GM12864 (cell line): ENCODE measurements at regions not wholly inside any gene's neighbourhood (a gene's known extent, or its start where the extent isn't known, plus 50 kb on each side); places are given as distances from the start of the nearest gene placed in this dataset.

Experiments
- DNase-seq: peaks from one replicate; pipeline ENCODE4 v3.0.0-alpha.2; 2011; ENCODE audit warnings: low read depth
- H3K4me3 ChIP-seq: 2 replicates; pipeline ENCODE4 v1.5.1; 2011; ENCODE audit warnings: mild to moderate bottlenecking, low read depth, low read length, control low read depth
- TF ChIP-seq, protein P1 (sequence below): IDR thresholded peaks from 2 replicates; pipeline ENCODE4 v1.5.1; 2011; ENCODE audit warnings: low read depth, mild to moderate bottlenecking, moderate library complexity, low read length, control low read depth, inconsistent platforms; ENCODE audit errors: missing control alignments

DNA sequence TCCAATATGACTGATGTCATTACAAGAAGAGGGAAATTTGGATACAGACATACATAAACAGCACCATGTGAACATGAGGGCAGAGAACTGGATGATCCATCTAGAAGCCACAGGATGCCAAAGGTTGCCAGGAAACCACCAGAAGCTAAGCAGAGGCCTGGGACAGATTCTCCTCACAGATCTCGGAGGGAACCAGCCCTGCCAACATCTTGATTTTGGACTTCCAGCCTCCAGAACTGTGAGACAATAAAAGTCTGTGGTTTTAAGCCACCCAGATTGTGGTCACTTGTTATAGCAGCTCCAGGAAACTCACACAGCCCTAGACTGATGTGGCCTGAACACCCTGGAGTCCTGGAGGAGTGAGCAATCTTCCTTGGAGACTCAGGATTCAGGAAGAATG lies 351.6 kb downstream of the EIPR1 start:
- DNase-seq = no peak
- H3K4me3 ChIP-seq = no peak overlapping the region
- TF ChIP-seq, protein P1, sequence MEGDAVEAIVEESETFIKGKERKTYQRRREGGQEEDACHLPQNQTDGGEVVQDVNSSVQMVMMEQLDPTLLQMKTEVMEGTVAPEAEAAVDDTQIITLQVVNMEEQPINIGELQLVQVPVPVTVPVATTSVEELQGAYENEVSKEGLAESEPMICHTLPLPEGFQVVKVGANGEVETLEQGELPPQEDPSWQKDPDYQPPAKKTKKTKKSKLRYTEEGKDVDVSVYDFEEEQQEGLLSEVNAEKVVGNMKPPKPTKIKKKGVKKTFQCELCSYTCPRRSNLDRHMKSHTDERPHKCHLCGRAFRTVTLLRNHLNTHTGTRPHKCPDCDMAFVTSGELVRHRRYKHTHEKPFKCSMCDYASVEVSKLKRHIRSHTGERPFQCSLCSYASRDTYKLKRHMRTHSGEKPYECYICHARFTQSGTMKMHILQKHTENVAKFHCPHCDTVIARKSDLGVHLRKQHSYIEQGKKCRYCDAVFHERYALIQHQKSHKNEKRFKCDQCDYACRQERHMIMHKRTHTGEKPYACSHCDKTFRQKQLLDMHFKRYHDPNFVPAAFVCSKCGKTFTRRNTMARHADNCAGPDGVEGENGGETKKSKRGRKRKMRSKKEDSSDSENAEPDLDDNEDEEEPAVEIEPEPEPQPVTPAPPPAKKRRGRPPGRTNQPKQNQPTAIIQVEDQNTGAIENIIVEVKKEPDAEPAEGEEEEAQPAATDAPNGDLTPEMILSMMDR = no peak

DNA sequence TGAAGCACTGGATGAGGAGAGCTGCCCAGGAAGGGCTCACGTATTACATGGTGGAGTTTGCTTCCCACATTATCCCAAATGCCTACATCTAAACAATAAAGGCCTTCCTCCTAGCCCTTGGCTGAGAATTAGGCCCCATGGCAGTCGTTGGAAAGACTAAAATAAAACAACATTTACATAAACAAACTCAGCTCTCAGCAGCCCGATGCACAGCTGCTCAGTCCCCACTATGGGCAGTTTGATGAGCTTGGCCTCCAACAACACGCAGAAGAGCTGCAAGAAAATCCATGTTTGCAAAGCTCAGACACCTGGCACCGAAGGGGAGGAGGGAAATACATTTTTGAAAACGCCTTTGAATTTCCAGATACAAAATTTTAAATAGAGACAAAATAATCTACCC lies 352.4 kb downstream of the EIPR1 start:
- TF ChIP-seq, protein P1 = no peak
- DNase-seq = no peak
- no peak overlapping the region for H3K4me3 ChIP-seq

DNA sequence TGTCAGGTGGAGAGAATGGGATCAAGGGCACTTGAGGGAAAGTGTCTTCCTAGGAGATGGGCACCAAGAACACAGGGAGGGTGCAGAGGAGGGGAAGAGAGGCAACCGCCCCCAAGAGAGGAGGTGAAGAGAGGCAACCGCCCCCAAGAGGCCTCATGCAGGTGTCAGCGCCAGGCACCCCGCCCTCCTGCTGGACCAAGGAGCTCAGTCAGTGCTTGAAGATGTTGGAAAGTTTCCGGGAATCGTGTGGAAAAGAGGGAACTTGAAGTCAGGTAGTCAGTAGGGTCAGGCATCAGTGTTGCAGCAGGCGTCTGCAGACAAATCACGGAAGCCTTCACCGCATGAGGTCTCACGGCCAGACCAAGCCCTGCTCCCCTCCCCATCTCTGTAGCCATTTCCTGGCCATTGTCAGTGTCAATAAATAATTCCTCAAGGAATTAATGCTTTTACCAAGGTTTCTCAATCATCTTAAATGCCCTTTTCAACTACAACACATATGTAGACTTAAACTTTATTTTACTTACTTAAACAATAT lies 353.1 kb downstream of the EIPR1 start:
- no peak for DNase-seq
- TF ChIP-seq, protein P1 = no peak
- no peak overlapping the region for H3K4me3 ChIP-seq

DNA sequence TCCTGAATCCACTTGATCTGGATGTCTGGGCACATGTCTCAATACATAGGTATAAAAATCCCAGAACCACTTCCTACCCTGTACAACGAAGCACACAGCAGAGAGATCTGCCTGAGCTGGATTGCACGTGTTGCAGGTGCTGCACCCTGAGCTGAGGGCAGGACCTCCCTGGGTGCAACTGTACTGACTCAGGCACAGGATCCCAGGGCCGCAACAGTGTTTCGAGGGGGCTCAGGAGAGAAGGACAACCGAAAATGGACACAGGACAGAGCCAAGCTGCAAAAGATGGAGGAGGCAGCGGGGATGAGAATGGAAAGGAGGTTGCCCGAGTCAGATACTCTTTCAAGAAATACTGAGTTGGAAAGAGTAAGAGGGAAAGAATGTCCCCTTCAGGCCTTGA lies 354.1 kb downstream of the EIPR1 start:
- TF ChIP-seq, protein P1 = no peak
- DNase-seq = no peak

DNA sequence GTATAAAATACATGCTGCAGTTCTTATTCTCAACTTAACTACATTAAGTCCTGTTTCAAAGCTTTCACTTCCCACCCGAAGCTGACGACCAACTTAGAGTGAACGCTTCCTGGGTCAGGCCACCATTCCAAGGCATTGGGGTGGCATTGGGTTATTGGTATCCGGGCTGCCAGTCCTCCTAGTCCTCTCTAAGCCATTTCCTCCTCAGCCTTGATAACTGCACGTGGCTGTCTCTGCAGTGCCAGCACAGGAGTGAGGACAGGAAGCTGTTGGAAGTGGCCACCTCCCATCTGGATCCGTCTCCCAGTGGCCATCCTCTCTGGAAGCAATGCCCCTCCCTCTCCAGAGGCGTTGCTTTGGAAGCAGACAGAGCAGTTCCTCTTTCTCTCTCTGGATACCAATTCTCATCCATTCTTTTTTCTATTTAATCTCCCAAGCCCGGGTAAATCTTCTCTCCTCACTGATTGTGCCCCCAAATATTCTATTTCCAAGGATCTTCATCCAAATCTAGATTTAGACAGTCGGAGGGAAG lies 354.7 kb downstream of the EIPR1 start:
- no peak for DNase-seq
- H3K4me3 ChIP-seq = no peak overlapping the region
- TF ChIP-seq, protein P1 = no peak

More for the DNA sequence above, 354.1 kb downstream of the EIPR1 start:
- H3K4me3 ChIP-seq = no peak overlapping the region

DNA sequence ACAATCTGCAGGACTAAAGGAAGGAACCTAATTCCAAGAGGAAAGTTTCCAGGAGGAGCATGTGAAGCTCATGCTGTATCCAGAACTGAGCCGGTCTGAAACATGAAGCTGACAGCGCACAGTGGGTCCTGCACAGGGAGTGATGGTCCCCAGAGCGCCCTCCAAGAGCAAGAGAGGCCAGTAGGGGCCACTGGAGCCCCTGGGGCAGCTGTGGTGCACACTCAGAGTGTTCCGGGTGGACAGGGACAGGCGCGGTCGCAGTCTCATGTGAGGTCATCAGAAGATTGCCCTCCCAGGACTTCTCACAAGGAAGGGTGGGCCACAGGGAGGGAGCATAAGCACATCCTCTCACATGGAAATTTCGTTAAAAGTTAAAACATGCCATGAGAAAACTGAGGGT lies 355.9 kb downstream of the EIPR1 start:
- no peak overlapping the region for H3K4me3 ChIP-seq
- no peak for DNase-seq
- TF ChIP-seq, protein P1 = no peak

DNA sequence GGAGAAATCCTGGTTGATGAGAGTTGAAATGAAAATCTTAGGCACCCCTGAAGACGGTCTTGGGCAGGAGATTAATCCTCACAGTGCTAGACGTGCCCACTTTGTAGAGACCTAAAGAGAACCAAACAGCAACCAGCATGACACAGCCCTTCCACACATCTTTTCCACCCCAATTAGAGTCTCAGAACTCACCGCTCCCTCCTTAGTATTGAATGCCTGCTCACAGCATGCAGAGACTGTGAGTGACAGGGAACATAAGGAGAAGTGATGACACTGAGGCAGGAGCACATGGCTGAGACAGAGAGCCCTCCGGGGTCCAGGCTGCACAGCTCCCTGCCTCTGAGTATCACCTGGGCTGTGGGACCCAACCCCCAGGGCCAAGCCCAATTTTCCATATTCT lies 367.6 kb downstream of the EIPR1 start:
- DNase-seq = no peak
- TF ChIP-seq, protein P1 = no peak
- H3K4me3 ChIP-seq = no peak overlapping the region
